H1 (cell line): ENCODE measurements at regions not wholly inside any gene's neighbourhood (a gene's known extent, or its start where the extent isn't known, plus 50 kb on each side); places are given as distances from the start of the nearest gene placed in this dataset.

ENCODE experiments used
- CTCF ChIA-PET: fragments of 300-600 bp; sonication (Branson Sonifier 250); formaldehyde crosslinking; loops from one replicate; lab custom pipeline; 2021; ENCODE audit not compliant: partially characterized antibody; lab: Charles Lee
- POLR2A ChIA-PET: fragments of 300-600 bp; sonication (Branson Sonifier 250); formaldehyde crosslinking; loops from one replicate; lab custom pipeline; 2021; ENCODE audit warnings: inconsistent platforms; ENCODE audit not compliant: partially characterized antibody; lab: Charles Lee
- DNase-seq, 2 experiments: peaks; one replicate each; pipeline versions ENCODE4 v3.0.0 to v3.0.0-alpha.2; 2010 to 2022; ENCODE audit warnings: low spot score in 2 of 2, low read depth in 1 of 2, mixed read lengths in 1 of 2
- FAIRE-seq: peaks from 2 replicates; lab custom pipeline; 2011; peaks lifted over from hg19 to GRCh38; lab: Jason Lieb, UNC
- H2AFZ ChIP-seq: 2 replicates; pipeline ENCODE4 v1.8.1; 2012; ENCODE audit warnings: low read length, inconsistent platforms
- H2AK5ac ChIP-seq: 2 replicates; pipeline ENCODE4 v1.6.1; 2013; ENCODE audit warnings: low read depth, low read length
- H2BK120ac ChIP-seq: replicated peaks from 2 replicates; pipeline ENCODE3; 2013; ENCODE audit warnings: low read depth, low read length, inconsistent platforms
- H2BK12ac ChIP-seq: 2 replicates; pipeline ENCODE4 v1.6.1; 2013; ENCODE audit warnings: low read depth, low read length
- H2BK15ac ChIP-seq: 2 replicates; pipeline ENCODE4 v1.6.1; 2013; ENCODE audit warnings: low read length
- H2BK20ac ChIP-seq: 2 replicates; pipeline ENCODE4 v1.6.1; 2013; ENCODE audit warnings: low read length
- H2BK5ac ChIP-seq: 2 replicates; pipeline ENCODE4 v1.6.1; 2013; ENCODE audit warnings: low read depth, low read length
- H3K14ac ChIP-seq: 2 replicates; pipeline ENCODE4 v1.6.1; 2013; ENCODE audit warnings: inconsistent platforms; ENCODE audit not compliant: insufficient read length
- H3K18ac ChIP-seq: 2 replicates; pipeline ENCODE4 v1.6.1; 2013; ENCODE audit warnings: low read length; ENCODE audit errors: extremely low read depth
- H3K23ac ChIP-seq: 2 replicates; pipeline ENCODE4 v1.6.1; 2013; ENCODE audit warnings: inconsistent platforms; ENCODE audit not compliant: insufficient read length
- H3K23me2 ChIP-seq: 2 replicates; pipeline ENCODE4 v1.6.1; 2013; ENCODE audit warnings: low read depth, low read length
- H3K27ac ChIP-seq: 2 replicates; pipeline ENCODE4 v1.6.1; 2011; ENCODE audit warnings: low read depth, low read length, inconsistent platforms
- H3K27me3 ChIP-seq, 4 experiments: replicated peaks in 1 of 4; 1 replicate in 1 of 4; 2 replicates in 3 of 4; pipeline versions ENCODE4 v1.6.1 to v1.8.1; 2011 to 2013; ENCODE audit warnings: low read length in 3 of 4, mild to moderate bottlenecking in 3 of 4, inconsistent platforms in 2 of 4, mixed read lengths in 2 of 4, moderate library complexity in 1 of 4; ENCODE audit not compliant: control insufficient read depth in 3 of 4, insufficient read depth in 3 of 4; ENCODE audit errors: extremely low read depth in 1 of 4
- H3K36me3 ChIP-seq, 4 experiments: 2 replicates each; pipeline versions ENCODE4 v1.6.1 to v1.8.1; 2011 to 2013; ENCODE audit warnings: mild to moderate bottlenecking in 4 of 4, low read length in 3 of 4, moderate library complexity in 2 of 4, control low read depth in 1 of 4, inconsistent platforms in 1 of 4; ENCODE audit not compliant: insufficient read depth in 4 of 4, control insufficient read depth in 2 of 4
- H3K4ac ChIP-seq: replicated peaks from 2 replicates; pipeline ENCODE3; 2013; ENCODE audit warnings: low read length, low read depth, mixed read lengths, inconsistent platforms; ENCODE audit not compliant: insufficient read length
- H3K4me1 ChIP-seq, 4 experiments: replicated peaks in 1 of 4; 1 replicate in 1 of 4; 2 replicates in 3 of 4; pipeline versions ENCODE4 v1.6.1 to v1.8.1; 2011 to 2013; ENCODE audit warnings: low read length in 3 of 4, inconsistent platforms in 2 of 4, mixed read lengths in 1 of 4; ENCODE audit not compliant: insufficient read depth in 4 of 4, control insufficient read depth in 3 of 4
- H3K4me2 ChIP-seq, 2 experiments: 2 replicates each; pipeline versions ENCODE4 v1.6.1 to v1.8.1; 2011 to 2013; ENCODE audit warnings: low read depth in 2 of 2, low read length in 2 of 2, control low read depth in 1 of 2, inconsistent platforms in 1 of 2, mild to moderate bottlenecking in 1 of 2; ENCODE audit not compliant: insufficient read depth in 1 of 2
- H3K4me3 ChIP-seq, 4 experiments: fragments of 200-600, 300-600 bp in 1 of 4; sonication (generic), shearing (Covaris generic), sonication (Bioruptor Twin) in 1 of 4; 2 replicates each; pipeline versions ENCODE4 v1.5.1 to v1.8.1; 2011 to 2016; ENCODE audit warnings: low read length in 4 of 4, low read depth in 3 of 4, control low read depth in 2 of 4, inconsistent platforms in 2 of 4, mild to moderate bottlenecking in 2 of 4, mixed read lengths in 1 of 4, moderate library complexity in 1 of 4; ENCODE audit not compliant: insufficient read depth in 2 of 4; ENCODE audit errors: extremely low read depth in 1 of 4
- H3K56ac ChIP-seq: replicated peaks from 2 replicates; pipeline ENCODE3; 2013; ENCODE audit warnings: low read depth, mild to moderate bottlenecking, mixed read lengths, low read length, inconsistent platforms; ENCODE audit not compliant: insufficient read length
- H3K79me1 ChIP-seq: 2 replicates; pipeline ENCODE4 v1.6.1; 2013; ENCODE audit warnings: low read depth, low read length, control low read depth
- H3K79me2 ChIP-seq, 2 experiments: 2 replicates each; pipeline versions ENCODE4 v1.6.1 to v1.8.1; 2012 to 2013; ENCODE audit warnings: low read length in 2 of 2, mild to moderate bottlenecking in 2 of 2, inconsistent platforms in 1 of 2; ENCODE audit not compliant: insufficient read depth in 2 of 2, control insufficient read depth in 1 of 2
- H3K9ac ChIP-seq, 4 experiments: replicated peaks in 1 of 4; 1 replicate in 1 of 4; 2 replicates in 3 of 4; pipeline versions ENCODE4 v1.6.1 to v1.8.1; 2011 to 2013; ENCODE audit warnings: low read depth in 3 of 4, low read length in 3 of 4, control low read depth in 2 of 4, mild to moderate bottlenecking in 2 of 4, moderate library complexity in 2 of 4, inconsistent platforms in 1 of 4; ENCODE audit errors: extremely low read depth in 1 of 4
- H3K9me3 ChIP-seq, 2 experiments: 2 replicates each; pipeline versions ENCODE4 v1.6.1 to v1.8.1; 2012 to 2013; ENCODE audit warnings: mild to moderate bottlenecking in 2 of 2, moderate library complexity in 2 of 2, control low read depth in 1 of 2, inconsistent platforms in 1 of 2, low read depth in 1 of 2, low read length in 1 of 2, mixed read lengths in 1 of 2; ENCODE audit not compliant: insufficient read depth in 2 of 2
- H4K20me1 ChIP-seq, 2 experiments: replicated peaks in 1 of 2; 2 replicates each; pipeline versions ENCODE3 to v1.8.1; 2011 to 2013; ENCODE audit warnings: inconsistent platforms in 2 of 2, low read length in 2 of 2, mild to moderate bottlenecking in 1 of 2; ENCODE audit not compliant: insufficient read depth in 2 of 2, control insufficient read depth in 1 of 2
- H4K5ac ChIP-seq: 2 replicates; pipeline ENCODE4 v1.6.1; 2013; ENCODE audit warnings: low read length, low read depth, mixed read lengths, inconsistent platforms; ENCODE audit not compliant: insufficient read length
- H4K8ac ChIP-seq: 2 replicates; pipeline ENCODE4 v1.8.0; 2013; ENCODE audit warnings: mild to moderate bottlenecking, moderate library complexity, low read length, inconsistent platforms; ENCODE audit not compliant: insufficient read depth; ENCODE audit errors: extremely low read depth
- H4K91ac ChIP-seq: replicated peaks from 2 replicates; pipeline ENCODE3; 2013; ENCODE audit warnings: low read length, mixed read lengths, inconsistent platforms; ENCODE audit not compliant: insufficient read length
- CREB1 ChIP-seq: IDR thresholded peaks from 2 replicates; pipeline ENCODE4 v1.6.1; 2012; ENCODE audit warnings: inconsistent platforms
- GABPA ChIP-seq: IDR thresholded peaks from 2 replicates; pipeline ENCODE4 v1.6.1; 2011; ENCODE audit warnings: mild to moderate bottlenecking, low read length, moderate library complexity, borderline replicate concordance; ENCODE audit not compliant: insufficient read depth
- POLR2AphosphoS5 ChIP-seq: IDR thresholded peaks from 2 replicates; pipeline ENCODE4 v1.6.1; 2011; ENCODE audit warnings: low read depth, low read length
- TCF12 ChIP-seq: IDR thresholded peaks from 2 replicates; pipeline ENCODE4 v1.6.1; 2011; ENCODE audit warnings: low read depth, mild to moderate bottlenecking, low read length
- TEAD4 ChIP-seq: IDR thresholded peaks from 2 replicates; pipeline ENCODE4 v1.6.1; 2012; ENCODE audit warnings: low read depth, low read length, inconsistent platforms, mixed read lengths
- WGBS, 2 experiments: shearing (Covaris generic) in 1 of 2; methylation state at CpG; one replicate each; pipeline versions ENCODE4 v1.1.6 to v1.1.7; 2013 to 2015; ENCODE audit warnings: low lambda C conversion rate in 2 of 2, mixed read lengths in 2 of 2, inconsistent platforms in 1 of 2, low coverage in 1 of 2, missing lambda C conversion rate in 1 of 2; ENCODE audit not compliant: insufficient replicate concordance in 2 of 2, insufficient coverage in 1 of 2, insufficient read length in 1 of 2; ENCODE audit errors: extremely low coverage in 1 of 2, missing lambda C conversion rate in 1 of 2; 5-methylcytosine and 5-hydroxymethylcytosine counted together

- CTCF ChIA-PET: interaction anchor here (1.1 to 1.4 kb wide), 2 partner anchors 26 to 73 kb away, joined by 3 read pairs; no protein-coding TSS in a partner anchor
- no peak overlapping the region for H3K4me2 ChIP-seq
- H3K14ac ChIP-seq: no peak overlapping the region
- no peak for FAIRE-seq
- H4K20me1 ChIP-seq: no peaks in the 10 kb centered on the region
- H3K23me2 ChIP-seq: no peaks in the 10 kb centered on the region
- no peak overlapping the region for H4K91ac ChIP-seq
- H4K5ac ChIP-seq: no peak overlapping the region
- no peaks in the 10 kb centered on the region for H3K9me3 ChIP-seq
- no peak overlapping the region for H2BK5ac ChIP-seq
- no peak overlapping the region for H3K23ac ChIP-seq
- no peak overlapping the region for H2BK12ac ChIP-seq
- H2AFZ ChIP-seq: no peak overlapping the region
- TF ChIP-seq POLR2AphosphoS5: no peak
- no peak for TF ChIP-seq TEAD4
- no peak for TF ChIP-seq TCF12
- TF ChIP-seq GABPA: no peak
- TF ChIP-seq CREB1: no peak
- TF ChIP-seq, all 59 proteins: peak for 0
- Histone ChIP-seq H3K56ac (no peak overlapping the region), H3K4me3 (no peak overlapping the region), H2BK20ac (no peak overlapping the region), H3K79me2 (no peaks in the 10 kb centered on the region), H3K9ac (no peak overlapping the region), H3K36me3 (no peaks in the 10 kb centered on the region), H4K8ac (no peak overlapping the region), H3K4ac (no peak overlapping the region), H3K27me3 (no peaks in the 10 kb centered on the region), H2AK5ac (no peak overlapping the region), H3K27ac (no peak overlapping the region), H3K4me1 (peaks cover 1 to 8% (median 6%) of the 10 kb centered on the region in 4 experiments; a peak in 4 of 7 replicates), H3K18ac (no peak overlapping the region), H2BK15ac (no peak overlapping the region), H3K79me1 (no peaks in the 10 kb centered on the region), H2BK120ac (no peak overlapping the region)
- 38% methylated on average over 2 of the region's 2 CpGs; no CpG with 5 or more reads in 1 of the 2 experiments for whole genome bisulfite sequencing, 2 experiments
- DNase-seq: no peak
- POLR2A ChIA-PET: no interaction called here
Measured at GRCh38 chr3:171541181-171541580, 81.0 kb upstream of the TNIK start.
